Stimulated activated memory B cell treated with anti-CD40 and anti-IgM and Interleukin-4, amounts not matched to agents 10 μg/mL and 1 μg/mL and 100 μg/mL, for 72 hours (primary cell): ENCODE measurements at regions not wholly inside any gene's neighbourhood (a gene's known extent, or its start where the extent isn't known, plus 50 kb on each side); places are given as distances from the start of the nearest gene placed in this dataset.
"Not testable (repeated sequence)": the region's sequence is repeated elsewhere in the genome, so short reads cannot be mapped to it uniquely, and the experiment has no call there.

Experiments
- ATAC-seq: fragments of 150-1000 bp; cut with Tn5 transposase; 2 replicates; pipeline ENCODE4 v1.10.0; 2021
- H3K27ac Mint-ChIP-seq: one replicate; pipeline ENCODE4 v1.8.0; 2022; ENCODE audit warnings: mild to moderate bottlenecking, mixed read lengths
- H3K27me3 Mint-ChIP-seq: one replicate; pipeline ENCODE4 v1.8.0; 2022; ENCODE audit warnings: mixed read lengths
- H3K36me3 Mint-ChIP-seq: one replicate; pipeline ENCODE4 v1.8.0; 2022; ENCODE audit warnings: mixed read lengths
- H3K4me1 Mint-ChIP-seq: one replicate; pipeline ENCODE4 v1.8.0; 2022; ENCODE audit warnings: mixed read lengths
- H3K4me3 Mint-ChIP-seq: one replicate; pipeline ENCODE4 v1.8.0; 2022; ENCODE audit warnings: mild to moderate bottlenecking, moderate library complexity, mixed read lengths
- H3K9me3 Mint-ChIP-seq: one replicate; pipeline ENCODE4 v1.8.0; 2022; ENCODE audit warnings: mixed read lengths

GRCh38 chr15:31623297-31623696, 296.7 kb downstream of the KLF13 start:
- not testable (repeated sequence) for H3K4me3 Mint-ChIP-seq, H3K36me3 Mint-ChIP-seq, H3K9me3 Mint-ChIP-seq, H3K4me1 Mint-ChIP-seq, ATAC-seq, H3K27me3 Mint-ChIP-seq, H3K27ac Mint-ChIP-seq

GRCh38 chr15:31624115-31624514, 297.5 kb downstream of the KLF13 start:
- H3K4me3 Mint-ChIP-seq, H3K9me3 Mint-ChIP-seq, H3K4me1 Mint-ChIP-seq, H3K27me3 Mint-ChIP-seq, H3K36me3 Mint-ChIP-seq, ATAC-seq, H3K27ac Mint-ChIP-seq: not testable (repeated sequence)

GRCh38 chr15:31635715-31636114, 309.1 kb downstream of the KLF13 start:
- ATAC-seq, H3K4me3 Mint-ChIP-seq, H3K27ac Mint-ChIP-seq, H3K4me1 Mint-ChIP-seq, H3K36me3 Mint-ChIP-seq, H3K9me3 Mint-ChIP-seq: not testable (repeated sequence)
- H3K27me3 Mint-ChIP-seq: peaks cover 33% of the 10 kb centered on the region

- not testable (repeated sequence) for H3K36me3 Mint-ChIP-seq, H3K4me3 Mint-ChIP-seq, H3K4me1 Mint-ChIP-seq, H3K9me3 Mint-ChIP-seq, H3K27ac Mint-ChIP-seq
- peak; percentile 34 for ATAC-seq
- peaks cover 28% of the 10 kb centered on the region for H3K27me3 Mint-ChIP-seq
Measured at GRCh38 chr15:31636911-31637310, 310.3 kb downstream of the KLF13 start.

- ATAC-seq, H3K4me3 Mint-ChIP-seq, H3K36me3 Mint-ChIP-seq, H3K27ac Mint-ChIP-seq, H3K4me1 Mint-ChIP-seq, H3K9me3 Mint-ChIP-seq: not testable (repeated sequence)
- H3K27me3 Mint-ChIP-seq: peaks cover 57% of the 10 kb centered on the region
Measured at GRCh38 chr15:31643955-31644354, 317.3 kb downstream of the KLF13 start.

- not testable (repeated sequence) for H3K27ac Mint-ChIP-seq, H3K9me3 Mint-ChIP-seq, H3K4me3 Mint-ChIP-seq, H3K36me3 Mint-ChIP-seq, H3K4me1 Mint-ChIP-seq, ATAC-seq
- H3K27me3 Mint-ChIP-seq: peaks cover 65% of the 10 kb centered on the region
Measured at GRCh38 chr15:31644761-31645160, 318.1 kb downstream of the KLF13 start.

GRCh38 chr15:31647337-31647826, 320.7 kb downstream of the KLF13 start:
- not testable (repeated sequence) for H3K9me3 Mint-ChIP-seq, H3K4me1 Mint-ChIP-seq, H3K36me3 Mint-ChIP-seq, H3K4me3 Mint-ChIP-seq, ATAC-seq, H3K27ac Mint-ChIP-seq
- peaks cover 59% of the 10 kb centered on the region for H3K27me3 Mint-ChIP-seq

- H3K27ac Mint-ChIP-seq, ATAC-seq, H3K9me3 Mint-ChIP-seq, H3K4me1 Mint-ChIP-seq, H3K4me3 Mint-ChIP-seq, H3K36me3 Mint-ChIP-seq: not testable (repeated sequence)
- peaks cover 45% of the 10 kb centered on the region for H3K27me3 Mint-ChIP-seq
Measured at GRCh38 chr15:31649634-31650033, 323.0 kb downstream of the KLF13 start.

GRCh38 chr15:31650055-31650701, 323.5 kb downstream of the KLF13 start:
- not testable (repeated sequence) for H3K4me3 Mint-ChIP-seq, H3K4me1 Mint-ChIP-seq, ATAC-seq, H3K27ac Mint-ChIP-seq, H3K36me3 Mint-ChIP-seq, H3K9me3 Mint-ChIP-seq
- H3K27me3 Mint-ChIP-seq: peaks cover 39% of the 10 kb centered on the region

GRCh38 chr15:31656915-31657314, 330.3 kb downstream of the KLF13 start:
- H3K4me1 Mint-ChIP-seq, ATAC-seq, H3K9me3 Mint-ChIP-seq, H3K27ac Mint-ChIP-seq, H3K36me3 Mint-ChIP-seq, H3K4me3 Mint-ChIP-seq: not testable (repeated sequence)
- peaks cover 13% of the 10 kb centered on the region for H3K27me3 Mint-ChIP-seq

- Mint-ChIP-seq H3K27me3 (peaks cover 13% of the 10 kb centered on the region), H3K36me3 (no peaks in the 10 kb centered on the region), H3K4me1 (no peaks in the 10 kb centered on the region), H3K4me3 (no peak overlapping the region), H3K9me3 (peaks cover 2% of the 10 kb centered on the region), H3K27ac (no peak overlapping the region)
- ATAC-seq: no peak
Measured at GRCh38 chr15:31660816-31661215, 334.2 kb downstream of the KLF13 start.

- peaks cover 28% of the 10 kb centered on the region for H3K27me3 Mint-ChIP-seq
- not testable (repeated sequence) for H3K9me3 Mint-ChIP-seq, H3K4me3 Mint-ChIP-seq, H3K4me1 Mint-ChIP-seq, H3K36me3 Mint-ChIP-seq, H3K27ac Mint-ChIP-seq, ATAC-seq
Measured at GRCh38 chr15:31665732-31666131, 339.1 kb downstream of the KLF13 start.

- not testable (repeated sequence) for ATAC-seq, H3K4me3 Mint-ChIP-seq, H3K27ac Mint-ChIP-seq, H3K36me3 Mint-ChIP-seq, H3K4me1 Mint-ChIP-seq, H3K9me3 Mint-ChIP-seq
- H3K27me3 Mint-ChIP-seq: peaks cover 35% of the 10 kb centered on the region
Measured at GRCh38 chr15:31669158-31669908, 342.7 kb downstream of the KLF13 start.

- ATAC-seq, H3K9me3 Mint-ChIP-seq, H3K36me3 Mint-ChIP-seq, H3K27ac Mint-ChIP-seq, H3K4me1 Mint-ChIP-seq, H3K4me3 Mint-ChIP-seq: not testable (repeated sequence)
- peaks cover 27% of the 10 kb centered on the region for H3K27me3 Mint-ChIP-seq
Measured at GRCh38 chr15:31673263-31673662, 346.6 kb downstream of the KLF13 start.

- not testable (repeated sequence) for H3K36me3 Mint-ChIP-seq, H3K4me3 Mint-ChIP-seq, H3K27ac Mint-ChIP-seq, H3K27me3 Mint-ChIP-seq, H3K4me1 Mint-ChIP-seq
- peak; percentile 65 for ATAC-seq
- peaks cover 11% of the 10 kb centered on the region for H3K9me3 Mint-ChIP-seq
Measured at GRCh38 chr15:31681529-31682259, 348.6 kb upstream of the CHRNA7 start.

GRCh38 chr15:31687088-31687487, 343.2 kb upstream of the CHRNA7 start:
- H3K4me1 Mint-ChIP-seq, H3K27ac Mint-ChIP-seq, ATAC-seq, H3K27me3 Mint-ChIP-seq, H3K36me3 Mint-ChIP-seq, H3K9me3 Mint-ChIP-seq, H3K4me3 Mint-ChIP-seq: not testable (repeated sequence)
